ENCODE measurements at regions not wholly inside any gene's neighbourhood (a gene's known extent, or its start where the extent isn't known, plus 50 kb on each side); places are given as distances from the start of the nearest gene placed in this dataset.

- DNase-seq (peak; percentile 58), ATAC-seq (ENCODE audit: low read depth) (peak; percentile 70; the same call in 1 of the 2 replicates)
- Histone ChIP-seq H4K5ac (ENCODE audit: low read depth, low read length) (no peak overlapping the region), H3K9me3 (ENCODE audit: control insufficient read depth, insufficient read depth, low read length) (no peaks in the 10 kb centered on the region), H2BK15ac (ENCODE audit: low read depth, low read length) (no peak overlapping the region), H2AK5ac (ENCODE audit: low read depth, low read length) (no peak overlapping the region), H4K91ac (ENCODE audit: insufficient read depth, low read depth, low read length) (no peak overlapping the region), H4K20me1 (ENCODE audit: insufficient read depth, low read length) (no peaks in the 10 kb centered on the region), H2BK20ac (ENCODE audit: low read depth, low read length) (no peak overlapping the region), H3K36me3 (ENCODE audit: control insufficient read depth, insufficient read depth, low read length) (no peaks in the 10 kb centered on the region), H2AFZ (replicated peaks; ENCODE audit: low read length, poor library complexity) (no peak overlapping the region), H3K14ac (replicated peaks; ENCODE audit: low read depth, low read length) (peak overlapping the region; percentile 52), H3K27ac (ENCODE audit: insufficient read depth, low read length) (no peak overlapping the region), H3K23ac (ENCODE audit: low read depth, low read length) (no peak overlapping the region), H3K4ac (ENCODE audit: low read depth, low read length) (no peak overlapping the region), H3K79me1 (ENCODE audit: low read depth in 1 of 2, low read length in 2 of 2) (no peaks in the 10 kb centered on the region), H3K4me3 (ENCODE audit: insufficient read depth, low read depth, low read length) (no peak overlapping the region), H4K8ac (ENCODE audit: low read depth in 2 of 2, low read length in 2 of 2) (no peak overlapping the region), H3K4me2 (ENCODE audit: low read depth, low read length) (no peak overlapping the region), H2AK9ac (replicated peaks; ENCODE audit: low read depth, low read length, poor library complexity) (peak overlapping the region; percentile 31), H2BK120ac (ENCODE audit: low read depth, low read length) (no peak overlapping the region), H3K18ac (ENCODE audit: low read depth, low read length) (peak overlapping the region; percentile 44; the same call in 1 of the 2 replicates), H3K9ac (ENCODE audit: low read depth, low read length) (no peak overlapping the region), H3K4me1 (ENCODE audit: control insufficient read depth, insufficient read depth, low read length) (peaks cover 6% of the 10 kb centered on the region), H2BK5ac (ENCODE audit: low read depth, low read length, poor library complexity, severe bottlenecking) (no peak overlapping the region), H3K27me3 (ENCODE audit: control insufficient read depth, insufficient read depth, low read length) (peaks cover 6% of the 10 kb centered on the region), H3K9me1 (ENCODE audit: insufficient read depth, low read length) (no peaks in the 10 kb centered on the region), H3K56ac (ENCODE audit: extremely low read depth, insufficient read depth, low read length) (no peak overlapping the region)
- CTCF ChIA-PET = no interaction called here
- TF ChIP-seq, protein P1, sequence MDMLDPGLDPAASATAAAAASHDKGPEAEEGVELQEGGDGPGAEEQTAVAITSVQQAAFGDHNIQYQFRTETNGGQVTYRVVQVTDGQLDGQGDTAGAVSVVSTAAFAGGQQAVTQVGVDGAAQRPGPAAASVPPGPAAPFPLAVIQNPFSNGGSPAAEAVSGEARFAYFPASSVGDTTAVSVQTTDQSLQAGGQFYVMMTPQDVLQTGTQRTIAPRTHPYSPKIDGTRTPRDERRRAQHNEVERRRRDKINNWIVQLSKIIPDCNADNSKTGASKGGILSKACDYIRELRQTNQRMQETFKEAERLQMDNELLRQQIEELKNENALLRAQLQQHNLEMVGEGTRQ (IDR thresholded peaks at IDR 0.05; ENCODE audit: low read depth, low read length) = no peak
- TF ChIP-seq BHLHE40 (IDR thresholded peaks at IDR 0.05; ENCODE audit: low read depth, low read length) = no peak
- no peak for TF ChIP-seq CHD1 (IDR thresholded peaks at IDR 0.05; ENCODE audit: low read depth, low read length)
- TF ChIP-seq, protein P2, sequence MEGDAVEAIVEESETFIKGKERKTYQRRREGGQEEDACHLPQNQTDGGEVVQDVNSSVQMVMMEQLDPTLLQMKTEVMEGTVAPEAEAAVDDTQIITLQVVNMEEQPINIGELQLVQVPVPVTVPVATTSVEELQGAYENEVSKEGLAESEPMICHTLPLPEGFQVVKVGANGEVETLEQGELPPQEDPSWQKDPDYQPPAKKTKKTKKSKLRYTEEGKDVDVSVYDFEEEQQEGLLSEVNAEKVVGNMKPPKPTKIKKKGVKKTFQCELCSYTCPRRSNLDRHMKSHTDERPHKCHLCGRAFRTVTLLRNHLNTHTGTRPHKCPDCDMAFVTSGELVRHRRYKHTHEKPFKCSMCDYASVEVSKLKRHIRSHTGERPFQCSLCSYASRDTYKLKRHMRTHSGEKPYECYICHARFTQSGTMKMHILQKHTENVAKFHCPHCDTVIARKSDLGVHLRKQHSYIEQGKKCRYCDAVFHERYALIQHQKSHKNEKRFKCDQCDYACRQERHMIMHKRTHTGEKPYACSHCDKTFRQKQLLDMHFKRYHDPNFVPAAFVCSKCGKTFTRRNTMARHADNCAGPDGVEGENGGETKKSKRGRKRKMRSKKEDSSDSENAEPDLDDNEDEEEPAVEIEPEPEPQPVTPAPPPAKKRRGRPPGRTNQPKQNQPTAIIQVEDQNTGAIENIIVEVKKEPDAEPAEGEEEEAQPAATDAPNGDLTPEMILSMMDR (conservative IDR thresholded peaks at IDR 0.05; ENCODE audit: low read depth, low read length) = no peak
- TF ChIP-seq ELK1 (IDR thresholded peaks at IDR 0.05; ENCODE audit: borderline replicate concordance, low read depth, low read length) = no peak
- no TSS peak for BruUV-seq (replicated peaks)
- intact Hi-C loops (cut with micrococcal nuclease) = no loop called here
- in situ Hi-C loops (cut with MboI; ENCODE audit: low sequenced_read_pairs) = no loop called here
- POLR2A ChIA-PET (ENCODE audit: unreplicated experiment) = no interaction called here
- dilution Hi-C loops (cut with HindIII; ENCODE audit: low sequenced_read_pairs, unreplicated experiment) = no loop called here
Measured at GRCh38 chr20:10832141-10832540, 158.3 kb upstream of the JAG1 start.
